CD1c-positive myeloid dendritic cell (primary cell): ENCODE measurements at regions not wholly inside any gene's neighbourhood (a gene's known extent, or its start where the extent isn't known, plus 50 kb on each side); places are given as distances from the start of the nearest gene placed in this dataset.

Experiments used
- DNase-seq: peaks from one replicate; pipeline ENCODE4 v3.0.0-alpha.2; 2016; ENCODE audit errors: extremely low spot score

DNA sequence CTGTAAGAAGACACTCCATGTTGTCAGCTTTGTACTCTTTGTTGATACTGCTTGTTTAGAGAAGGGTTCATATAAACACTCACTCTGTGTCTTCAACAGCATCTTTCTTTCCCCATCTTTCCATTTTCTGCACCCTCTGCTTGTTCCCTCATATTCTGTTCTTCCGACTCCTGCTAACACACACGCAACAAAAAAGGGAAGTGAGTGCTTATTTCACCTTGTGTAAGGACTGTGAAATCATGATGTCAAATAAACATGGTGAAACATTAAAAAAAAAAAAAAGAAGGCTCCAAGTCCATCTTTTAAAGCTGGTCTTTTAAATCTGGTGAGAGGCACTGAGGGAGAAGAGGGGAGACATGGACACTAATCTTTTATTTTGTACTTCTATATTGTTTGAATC is 145.4 kb downstream of the RPAP3 start:
- peak; percentile 31 for DNase-seq

DNA sequence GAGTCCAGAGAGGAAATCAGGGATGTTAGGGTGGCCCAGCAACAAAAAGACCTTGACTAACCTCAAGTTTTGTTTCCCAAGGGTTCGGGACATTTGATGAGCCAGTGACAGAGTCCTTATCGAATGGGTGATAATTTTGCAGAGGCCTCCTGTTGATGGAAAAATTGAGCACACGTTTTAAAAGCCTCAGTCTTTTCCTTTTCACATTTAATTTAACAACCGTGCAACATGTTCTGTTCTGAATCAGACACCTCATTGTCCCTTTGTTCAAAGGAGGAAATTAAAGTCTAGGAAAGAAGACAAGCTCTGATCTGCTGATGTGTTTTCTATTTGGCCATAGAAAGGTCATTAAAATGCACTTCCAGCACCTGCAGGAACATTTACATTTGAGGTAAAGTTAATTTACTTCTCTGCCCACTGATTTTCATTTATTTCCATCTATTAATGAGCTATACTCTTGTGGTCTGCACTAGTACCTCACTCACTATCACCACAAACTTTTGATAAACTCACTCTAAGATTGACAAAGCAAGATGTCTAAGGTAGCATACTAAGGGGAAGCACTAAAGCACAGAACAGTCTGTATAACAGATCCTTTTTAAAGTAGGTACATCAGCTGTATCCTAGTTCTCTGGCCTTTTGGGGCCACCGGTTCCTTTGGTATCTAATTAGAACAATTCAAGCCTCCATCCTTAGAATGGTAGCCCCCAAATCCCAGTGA is 147.0 kb downstream of the RPAP3 start:
- DNase-seq, result no peak

DNA sequence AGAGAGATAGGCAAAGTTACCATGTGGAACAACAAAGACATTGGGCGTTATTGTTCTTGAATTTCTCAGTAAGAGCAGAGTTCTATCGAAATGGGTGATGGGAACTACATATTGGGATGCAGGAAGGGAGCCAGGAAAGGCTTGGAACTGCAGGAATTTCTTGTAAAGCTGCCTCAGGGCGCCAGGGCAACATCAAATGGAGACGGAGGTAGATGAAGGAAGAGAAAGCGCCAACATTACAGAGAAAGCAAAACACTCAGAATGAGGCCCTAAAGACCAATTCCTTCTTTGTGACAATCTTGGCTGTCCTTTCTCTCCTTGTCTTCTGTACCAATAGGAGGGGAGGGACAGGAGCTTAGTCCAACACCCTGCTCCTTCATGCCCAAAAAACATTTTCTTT is 148.4 kb downstream of the RPAP3 start:
- DNase-seq, result no peak

DNA sequence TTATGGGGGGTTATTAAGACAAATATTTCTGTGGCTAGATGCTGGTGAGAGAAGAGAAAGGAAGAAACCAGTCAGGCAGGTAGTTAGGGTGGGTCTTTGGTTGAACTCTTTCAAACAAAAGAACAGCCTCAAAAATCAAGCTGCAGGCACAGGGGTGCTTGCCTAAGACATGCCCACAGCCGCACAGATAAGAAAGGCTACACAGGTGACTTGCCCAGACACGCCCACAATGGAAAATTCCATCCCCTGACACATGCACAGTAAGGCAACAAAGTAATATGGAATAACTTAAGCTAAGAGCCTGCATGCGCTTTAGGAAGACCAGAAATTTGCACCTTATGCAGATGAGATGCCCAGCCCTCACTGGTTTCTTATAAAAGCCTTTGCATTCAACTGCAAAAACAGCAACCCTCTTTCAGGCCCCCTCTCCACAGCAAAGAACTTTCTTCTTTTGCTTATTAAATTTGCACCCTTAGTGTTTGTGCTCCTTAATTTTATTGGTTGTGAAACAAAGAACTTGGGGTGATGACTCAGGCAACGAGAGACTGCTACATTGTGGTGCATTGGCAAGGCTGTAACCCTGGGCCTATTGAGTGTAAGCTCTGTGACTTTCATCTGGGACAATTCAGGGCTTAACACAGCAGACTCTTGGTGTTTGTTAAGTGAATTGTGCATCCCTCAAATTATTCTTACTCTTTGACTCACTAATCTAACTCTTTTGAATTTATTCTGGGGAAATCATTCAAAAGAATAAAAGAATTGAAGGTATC is 149.4 kb downstream of the RPAP3 start:
- no peak for DNase-seq

DNA sequence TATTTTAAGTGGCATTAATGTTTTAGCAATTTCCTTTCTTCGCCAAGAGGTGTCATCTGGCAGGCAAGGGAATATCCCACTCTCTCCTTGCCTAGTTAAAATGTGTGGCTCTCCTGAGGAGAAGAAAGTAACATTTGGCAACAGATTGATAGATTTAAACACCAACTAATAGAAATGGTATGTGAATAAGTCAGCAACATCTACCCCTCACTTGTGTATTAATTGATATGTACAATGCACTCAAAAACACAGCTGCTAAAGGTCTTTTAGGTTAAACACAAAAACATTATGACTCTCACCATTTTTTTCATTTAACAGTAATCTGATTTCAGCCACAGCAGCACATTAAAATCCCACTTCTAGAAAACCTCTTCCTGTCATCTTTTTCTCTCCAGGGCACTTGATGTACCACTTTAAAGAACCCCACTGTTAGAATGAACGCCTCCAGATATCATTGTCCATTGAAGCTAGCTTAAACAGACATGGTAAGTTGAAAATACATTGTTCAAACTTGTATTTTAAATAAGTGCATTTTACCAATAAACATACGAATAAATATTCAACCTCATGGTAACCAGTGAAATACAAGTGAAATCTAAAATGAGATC is 151.7 kb downstream of the RPAP3 start:
- DNase-seq, result no peak

DNA sequence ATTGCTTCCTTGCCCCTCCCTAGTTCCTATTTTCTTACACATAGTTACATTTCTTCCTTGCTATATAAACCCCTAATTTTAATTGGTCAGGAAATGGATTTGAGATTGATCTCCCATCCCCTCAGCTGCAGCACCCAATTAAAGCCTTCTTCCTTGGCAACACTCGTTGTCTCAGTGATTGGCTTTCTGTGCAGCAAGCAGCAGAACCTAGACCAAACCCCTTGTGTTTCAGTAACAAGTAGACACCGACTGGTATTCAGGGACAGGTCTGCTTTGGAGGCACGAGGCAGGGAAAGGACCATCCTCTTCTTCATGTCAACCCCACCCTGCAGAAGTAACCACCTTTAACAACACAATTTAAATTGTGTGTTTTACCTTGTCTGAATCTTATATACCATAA is 152.6 kb downstream of the RPAP3 start:
- no peak for DNase-seq

DNA sequence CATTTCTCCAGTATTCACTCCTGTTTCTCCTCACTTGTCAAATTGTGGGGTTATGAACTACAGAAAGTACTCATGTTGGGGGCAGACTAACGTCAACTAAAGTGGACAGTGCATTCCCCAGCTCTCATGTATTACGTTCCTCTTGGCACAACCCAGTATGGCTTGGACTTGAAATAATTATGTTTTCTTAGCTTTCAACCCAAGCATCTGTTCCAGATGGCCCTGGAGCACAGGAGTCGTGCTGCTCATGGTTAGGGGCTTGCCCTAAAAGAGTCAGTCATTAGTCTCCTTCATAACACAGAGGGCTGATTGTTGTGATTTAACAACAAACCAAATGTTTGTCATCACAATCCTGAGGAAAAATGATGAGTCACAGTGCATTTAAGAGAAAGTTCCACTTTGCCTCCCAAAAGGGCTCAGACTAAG is 154.4 kb downstream of the RPAP3 start:
- DNase-seq, result no peak

- DNase-seq, result no peak
Observed at GRCh38 chr12:47549258-47549657, 156.6 kb downstream of the RPAP3 start.

- no peak for DNase-seq
Observed at GRCh38 chr12:47548401-47548800, 157.4 kb downstream of the RPAP3 start.

DNA sequence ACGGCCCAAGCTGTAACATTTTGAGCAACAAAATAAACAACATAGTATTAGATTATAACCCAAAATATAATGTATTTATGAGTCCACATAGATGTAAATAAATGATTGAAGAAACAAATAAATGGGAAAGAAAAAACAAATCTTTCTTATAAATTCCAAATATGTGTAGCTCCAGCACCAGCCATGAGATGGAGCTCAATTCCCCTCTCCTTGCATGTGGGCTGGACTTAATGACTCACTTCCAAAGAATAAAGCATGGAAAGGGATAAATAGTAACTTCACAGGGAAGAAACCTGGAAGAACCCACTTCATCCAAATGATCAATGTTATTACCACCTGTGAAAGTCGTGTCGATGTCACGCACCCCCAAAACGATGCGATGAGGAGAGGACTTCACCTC is 158.8 kb downstream of the RPAP3 start:
- no peak for DNase-seq

DNA sequence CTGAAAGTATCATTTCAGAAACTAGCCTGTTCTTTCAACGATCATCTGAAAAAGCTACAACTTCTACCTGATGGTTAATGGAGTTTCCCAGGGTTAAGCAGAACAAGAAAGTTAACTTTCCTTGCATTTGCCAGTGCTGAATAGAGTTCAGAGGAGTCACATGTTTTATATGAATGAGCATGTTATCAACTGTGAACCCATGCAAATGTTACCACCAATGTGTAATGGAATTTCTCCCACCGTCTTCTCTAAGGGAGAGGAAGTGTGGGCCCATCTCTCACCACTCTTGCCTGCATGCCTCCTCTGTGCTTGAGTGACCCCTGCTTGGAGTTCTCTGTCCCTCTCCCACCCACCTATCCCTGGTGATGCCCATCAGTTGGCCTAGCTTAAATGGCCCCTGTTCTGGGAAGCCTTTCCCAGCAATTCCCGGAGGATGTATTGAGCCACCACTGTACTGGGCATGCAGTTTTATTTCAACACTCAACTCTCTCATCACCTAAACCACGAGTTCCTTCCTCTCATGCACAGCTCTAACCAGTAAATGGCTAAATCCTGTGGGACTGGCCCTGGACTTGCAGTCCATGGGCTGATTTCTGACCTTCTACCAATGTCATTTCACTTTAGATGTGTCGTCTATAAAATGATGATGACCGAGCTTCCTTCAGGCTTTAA is 159.8 kb downstream of the RPAP3 start:
- no peak for DNase-seq

GRCh38 chr12:47534695-47535094 is 171.1 kb downstream of the RPAP3 start:
- DNase-seq, result no peak

DNA sequence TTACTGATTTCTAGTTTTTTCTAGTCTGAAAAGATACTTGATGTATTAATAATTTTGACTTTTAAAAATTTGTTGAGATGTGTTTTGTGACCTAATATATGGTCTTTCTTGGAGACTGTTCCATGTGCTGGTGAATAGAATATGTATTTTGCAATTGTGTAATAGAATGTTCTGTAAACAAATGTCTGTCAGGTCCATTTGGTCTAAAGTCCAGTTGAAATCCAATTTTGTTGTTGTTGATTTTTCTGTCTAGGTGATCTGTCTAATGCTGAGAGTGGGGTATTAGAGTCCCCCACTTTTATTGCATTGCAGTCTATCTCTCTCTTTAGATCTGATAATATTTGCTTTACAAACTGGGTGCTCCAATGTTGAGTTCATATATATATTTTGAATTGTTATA is 175.8 kb downstream of the RPAP3 start:
- DNase-seq, result no peak

- no peak for DNase-seq
Observed at GRCh38 chr12:47527816-47528215, 178.0 kb downstream of the RPAP3 start.

GRCh38 chr12:47520029-47520428 is 185.8 kb downstream of the RPAP3 start:
- DNase-seq, result no peak

DNA sequence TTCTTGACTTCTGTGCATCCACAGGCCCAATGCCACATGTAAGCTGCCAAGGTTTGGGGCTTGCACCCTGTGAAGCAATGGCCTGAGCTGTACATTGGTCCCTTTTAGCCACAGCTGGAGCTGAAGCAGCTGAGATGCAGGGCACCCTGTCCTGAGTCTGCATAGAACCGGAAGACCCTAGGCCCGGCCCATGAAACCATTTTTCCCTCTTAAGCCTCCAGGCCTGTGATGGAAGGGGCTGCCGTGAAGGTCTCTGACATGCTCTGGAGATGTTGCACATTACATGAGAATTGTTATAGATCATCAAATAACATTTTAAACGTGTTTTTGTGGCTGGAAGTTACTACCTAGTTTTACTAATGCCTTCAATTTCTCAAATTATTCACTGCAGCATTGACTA is 188.7 kb downstream of the RPAP3 start:
- DNase-seq, result no peak

- DNase-seq, result no peak
Observed at GRCh38 chr12:47509398-47509851, 196.4 kb downstream of the RPAP3 start.

DNA sequence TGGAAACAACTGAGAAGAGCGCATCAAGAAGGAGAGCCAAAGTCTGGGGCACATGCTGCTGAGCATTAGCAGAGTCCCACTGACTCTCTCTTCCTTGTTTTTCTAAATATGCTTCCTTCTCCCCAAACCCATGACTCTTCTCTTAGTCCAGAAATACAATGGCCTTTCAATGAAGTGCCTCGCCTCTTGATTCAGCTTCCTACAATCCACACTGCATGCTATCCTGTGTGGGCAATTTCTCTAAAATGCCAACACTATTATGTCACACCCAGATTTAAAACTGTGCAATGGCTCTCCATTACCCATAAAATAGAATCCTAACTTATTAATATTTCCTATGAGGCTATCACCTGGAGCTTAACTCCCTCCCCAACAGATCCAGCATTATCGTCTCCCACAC is 198.6 kb downstream of the RPAP3 start:
- DNase-seq, result no peak

DNA sequence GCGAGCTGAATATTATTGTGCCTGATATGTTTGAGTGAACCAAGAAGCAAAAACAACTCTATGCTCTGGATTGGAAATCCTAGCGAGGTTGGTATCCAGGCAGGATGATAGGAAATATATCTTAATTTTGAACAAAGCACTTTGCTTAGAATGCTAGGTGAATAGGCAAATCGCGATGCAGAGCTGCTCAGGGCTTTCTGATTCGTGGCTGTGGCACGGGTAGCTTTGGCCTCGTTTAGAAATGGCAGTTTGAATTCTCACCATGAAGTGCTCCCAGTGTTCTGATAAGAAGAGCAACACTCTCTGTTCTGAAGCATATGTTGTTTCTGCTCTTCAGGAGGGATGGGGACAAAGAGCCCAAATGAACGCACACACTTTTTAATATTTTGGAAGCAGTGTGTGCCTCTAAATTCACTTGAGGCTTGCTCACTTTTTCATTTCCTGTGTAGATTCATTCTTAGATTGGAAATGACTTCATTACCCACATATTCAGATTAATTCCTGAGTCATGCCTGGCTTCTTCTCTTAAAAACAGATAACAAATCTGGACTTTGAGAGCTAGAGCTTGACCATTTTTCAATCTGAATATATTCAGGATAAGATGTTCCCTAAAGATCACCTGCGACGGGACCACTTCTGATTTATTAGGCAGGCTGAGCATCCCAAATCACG is 200.9 kb downstream of the RPAP3 start:
- DNase-seq, result no peak

DNA sequence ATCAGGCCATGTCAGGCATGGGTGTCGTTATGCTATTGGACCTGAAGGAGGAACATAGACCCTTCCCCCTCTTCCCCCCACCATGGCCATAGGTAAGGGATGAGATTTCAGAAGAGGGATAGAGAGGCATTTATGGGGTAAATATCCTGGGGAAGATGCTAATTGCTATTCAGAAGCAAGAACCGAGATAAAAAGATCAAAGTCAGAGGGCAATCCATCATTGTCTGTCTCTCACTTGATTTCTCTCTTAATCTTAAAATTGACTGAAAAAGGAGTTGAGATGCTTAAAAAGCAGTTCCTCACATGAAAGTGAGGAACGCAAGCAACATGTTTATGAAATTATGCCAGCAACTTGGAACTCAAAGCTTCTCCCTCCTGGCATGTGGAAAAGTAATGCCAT is 212.0 kb downstream of the RPAP3 start:
- DNase-seq, result no peak

GRCh38 chr12:47491516-47492305 is 214.1 kb downstream of the RPAP3 start:
- no peak for DNase-seq
